Tibial nerve (tissue), 4 donors: ENCODE measurements at regions not wholly inside any gene's neighbourhood (a gene's known extent, or its start where the extent isn't known, plus 50 kb on each side); places are given as distances from the start of the nearest gene placed in this dataset.

Source experiments
- CTCF ChIP-seq, 5 experiments: fragments of 200-600 bp in 3 of 5; fragments of 450-650 bp in 2 of 5; sonication (generic) in 3 of 5; IDR thresholded peaks; one replicate each; pipeline ENCODE4 v1.5.1; 2016 to 2019; ENCODE audit warnings: antibody characterized with exemption in 5 of 5, mild to moderate bottlenecking in 3 of 5, moderate library complexity in 2 of 5
- EP300 ChIP-seq, 2 donors: sonication (generic); formaldehyde crosslinking; IDR thresholded peaks; one replicate each; pipeline ENCODE4 v1.6.1; 2017; ENCODE audit warnings: antibody characterized with exemption in 2 of 2, mild to moderate bottlenecking in 1 of 2
- POLR2A ChIP-seq, 2 donors: fragments of 450-650 bp; IDR thresholded peaks; one replicate each; pipeline ENCODE4 v1.6.1; 2017; ENCODE audit warnings: antibody characterized with exemption in 2 of 2, mild to moderate bottlenecking in 2 of 2, moderate library complexity in 2 of 2

DNA sequence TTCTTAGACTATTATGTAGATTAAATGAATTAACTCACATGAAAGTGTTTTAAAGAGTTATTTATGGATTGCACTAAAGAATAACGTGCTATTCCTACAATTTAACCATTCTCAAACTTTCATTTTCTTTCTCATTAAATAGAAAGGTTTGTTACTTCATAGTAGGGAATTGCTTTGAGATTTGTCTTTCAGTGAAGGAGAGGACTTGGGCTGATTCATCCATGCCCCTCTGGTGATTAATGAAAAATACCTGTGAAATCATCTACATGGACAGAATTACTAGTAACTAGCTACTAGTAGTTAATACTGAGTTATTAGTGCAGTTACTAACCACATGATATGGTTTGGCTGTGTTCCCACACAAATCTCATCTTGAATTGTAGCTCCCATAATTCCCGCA lies 275.8 kb upstream of the CDH20 start:
- TF ChIP-seq CTCF (IDR thresholded peaks at IDR 0.05) (no peak), EP300 (IDR thresholded peaks at IDR 0.05) (no peak), POLR2A (IDR thresholded peaks at IDR 0.05) (no peak)
